HepG2 (cell line): ENCODE measurements at regions not wholly inside any gene's neighbourhood (a gene's known extent, or its start where the extent isn't known, plus 50 kb on each side); places are given as distances from the start of the nearest gene placed in this dataset.

Experiments used
- ATF3 ChIP-seq: sonication (generic); formaldehyde crosslinking; IDR thresholded peaks from 2 replicates; pipeline ENCODE4 v1.4.0; 2020; ENCODE audit warnings: missing genetic modification reagents
- CCAR2 ChIP-seq: fragments of 200-400 bp; formaldehyde crosslinking; optimal IDR thresholded peaks from 2 replicates; pipeline ENCODE3; 2018; ENCODE audit warnings: low read depth, mild to moderate bottlenecking, low read length, moderate library complexity
- CREM ChIP-seq, 2 experiments: sonication (generic) in 1 of 2; formaldehyde crosslinking in 1 of 2; IDR thresholded peaks; 2 replicates each; pipeline versions ENCODE4 v1.4.0 to v1.6.1; 2016 to 2020; ENCODE audit warnings: antibody characterized with exemption in 1 of 2, mild to moderate bottlenecking in 1 of 2, missing genetic modification reagents in 1 of 2
- CTCF ChIP-seq: sonication (generic); formaldehyde crosslinking; IDR thresholded peaks from 2 replicates; pipeline ENCODE4 v1.5.0; 2020; ENCODE audit warnings: mild to moderate bottlenecking, missing genetic modification reagents, moderate library complexity
- GABPA ChIP-seq, 2 experiments: IDR thresholded peaks; 2 replicates each; pipeline ENCODE4 v1.6.1; 2011 to 2016; ENCODE audit warnings: low read depth in 2 of 2, low read length in 1 of 2, missing biosample characterization in 1 of 2, missing genetic modification characterization in 1 of 2
- POLR2A ChIP-seq, 2 experiments: IDR thresholded peaks; 2 replicates each; pipeline ENCODE4 v1.6.1; 2011; ENCODE audit warnings: low read depth in 2 of 2, low read length in 2 of 2, mild to moderate bottlenecking in 1 of 2, moderate library complexity in 1 of 2; ENCODE audit not compliant: insufficient read depth in 1 of 2
- RBM22 ChIP-seq: fragments of 200-400 bp; formaldehyde crosslinking; optimal IDR thresholded peaks from 2 replicates; pipeline ENCODE3; 2017; ENCODE audit warnings: mild to moderate bottlenecking, low read length, moderate library complexity
- SMC3 ChIP-seq: IDR thresholded peaks from 2 replicates; pipeline ENCODE4 v1.6.1; 2011; ENCODE audit warnings: low read length, improper control_type of control experiment
- TGIF2 ChIP-seq: IDR thresholded peaks from 2 replicates; pipeline ENCODE4 v1.6.1; 2016; ENCODE audit warnings: control low read depth, missing compliant biosample characterization
- ZBTB20 ChIP-seq: sonication (generic); formaldehyde crosslinking; IDR thresholded peaks from 2 replicates; pipeline ENCODE4 v1.8.1; 2023; ENCODE audit warnings: missing genetic modification reagents, low read depth, mild to moderate bottlenecking, borderline replicate concordance
- ZKSCAN1 ChIP-seq: fragments of 150-350 bp; IDR thresholded peaks from 2 replicates; pipeline ENCODE4 v1.6.1; 2014; ENCODE audit warnings: low read length

GRCh38 chr10:36717118-36717517 lies 408.3 kb upstream of the ANKRD30A start:
- TF ChIP-seq SMC3: no peak
- no peak for TF ChIP-seq POLR2A (IDR thresholded peaks at IDR 0.05; ENCODE audit: insufficient read depth in 1 of 2, low read depth in 2 of 2, low read length in 2 of 2)
- no peak for TF ChIP-seq ZKSCAN1
- TF ChIP-seq RBM22: no peak
- no peak for TF ChIP-seq CTCF
- no peak for TF ChIP-seq ATF3
- TF ChIP-seq CREM (IDR thresholded peaks at IDR 0.05): no peak
- TF ChIP-seq CREM (CRISPR knock-in tag; IDR thresholded peaks at IDR 0.05): no peak
- TF ChIP-seq CCAR2: no peak
- no peak for TF ChIP-seq TGIF2 (CRISPR knock-in tag)
- no peak for TF ChIP-seq GABPA (IDR thresholded peaks at IDR 0.05; ENCODE audit: low read depth, low read length)
- no peak for TF ChIP-seq GABPA (CRISPR knock-in tag; IDR thresholded peaks at IDR 0.05; ENCODE audit: low read depth)
- no peak for TF ChIP-seq ZBTB20 (CRISPR knock-in tag)
